Neural progenitor cell (in vitro differentiated cells): ENCODE measurements at regions not wholly inside any gene's neighbourhood (a gene's known extent, or its start where the extent isn't known, plus 50 kb on each side); places are given as distances from the start of the nearest gene placed in this dataset.

Experiments used
- EZH2 ChIP-seq: fragments of 200-600 bp; sonication (generic); IDR thresholded peaks from 2 replicates; pipeline ENCODE4 v1.6.1; 2017; ENCODE audit warnings: antibody characterized with exemption, mild to moderate bottlenecking, moderate library complexity
- TF ChIP-seq, protein P1 (sequence below): fragments of 200-600 bp; sonication (generic); IDR thresholded peaks from 2 replicates; pipeline ENCODE4 v1.5.1; 2017; ENCODE audit warnings: antibody characterized with exemption, mild to moderate bottlenecking

DNA sequence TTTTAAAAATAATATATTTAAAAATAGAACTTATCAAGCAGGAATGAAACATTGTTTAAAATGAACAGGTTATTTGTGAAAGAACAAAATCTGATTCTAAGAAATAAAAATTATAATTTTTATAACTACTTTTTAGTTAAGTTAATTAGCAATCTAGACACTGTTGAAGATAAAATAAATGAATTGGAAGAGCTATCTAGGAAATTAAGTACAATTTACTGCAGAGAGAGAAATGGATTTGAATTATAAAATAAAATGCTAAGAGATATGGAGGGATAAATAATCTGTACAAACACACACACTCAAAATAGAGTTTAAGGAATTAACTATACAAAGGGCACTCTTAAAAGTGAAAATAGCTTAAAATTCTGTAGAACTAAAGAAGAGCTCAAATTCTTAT is 1123.1 kb downstream of the PLA2G4A start:
- TF ChIP-seq, protein P1, sequence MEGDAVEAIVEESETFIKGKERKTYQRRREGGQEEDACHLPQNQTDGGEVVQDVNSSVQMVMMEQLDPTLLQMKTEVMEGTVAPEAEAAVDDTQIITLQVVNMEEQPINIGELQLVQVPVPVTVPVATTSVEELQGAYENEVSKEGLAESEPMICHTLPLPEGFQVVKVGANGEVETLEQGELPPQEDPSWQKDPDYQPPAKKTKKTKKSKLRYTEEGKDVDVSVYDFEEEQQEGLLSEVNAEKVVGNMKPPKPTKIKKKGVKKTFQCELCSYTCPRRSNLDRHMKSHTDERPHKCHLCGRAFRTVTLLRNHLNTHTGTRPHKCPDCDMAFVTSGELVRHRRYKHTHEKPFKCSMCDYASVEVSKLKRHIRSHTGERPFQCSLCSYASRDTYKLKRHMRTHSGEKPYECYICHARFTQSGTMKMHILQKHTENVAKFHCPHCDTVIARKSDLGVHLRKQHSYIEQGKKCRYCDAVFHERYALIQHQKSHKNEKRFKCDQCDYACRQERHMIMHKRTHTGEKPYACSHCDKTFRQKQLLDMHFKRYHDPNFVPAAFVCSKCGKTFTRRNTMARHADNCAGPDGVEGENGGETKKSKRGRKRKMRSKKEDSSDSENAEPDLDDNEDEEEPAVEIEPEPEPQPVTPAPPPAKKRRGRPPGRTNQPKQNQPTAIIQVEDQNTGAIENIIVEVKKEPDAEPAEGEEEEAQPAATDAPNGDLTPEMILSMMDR = no peak
- TF ChIP-seq EZH2 = no peak
